ENCODE measurements at regions not wholly inside any gene's neighbourhood (a gene's known extent, or its start where the extent isn't known, plus 50 kb on each side); places are given as distances from the start of the nearest gene placed in this dataset.
"Not testable (repeated sequence)": the region's sequence is repeated elsewhere in the genome, so short reads cannot be mapped to it uniquely, and the experiment has no call there.

DNA sequence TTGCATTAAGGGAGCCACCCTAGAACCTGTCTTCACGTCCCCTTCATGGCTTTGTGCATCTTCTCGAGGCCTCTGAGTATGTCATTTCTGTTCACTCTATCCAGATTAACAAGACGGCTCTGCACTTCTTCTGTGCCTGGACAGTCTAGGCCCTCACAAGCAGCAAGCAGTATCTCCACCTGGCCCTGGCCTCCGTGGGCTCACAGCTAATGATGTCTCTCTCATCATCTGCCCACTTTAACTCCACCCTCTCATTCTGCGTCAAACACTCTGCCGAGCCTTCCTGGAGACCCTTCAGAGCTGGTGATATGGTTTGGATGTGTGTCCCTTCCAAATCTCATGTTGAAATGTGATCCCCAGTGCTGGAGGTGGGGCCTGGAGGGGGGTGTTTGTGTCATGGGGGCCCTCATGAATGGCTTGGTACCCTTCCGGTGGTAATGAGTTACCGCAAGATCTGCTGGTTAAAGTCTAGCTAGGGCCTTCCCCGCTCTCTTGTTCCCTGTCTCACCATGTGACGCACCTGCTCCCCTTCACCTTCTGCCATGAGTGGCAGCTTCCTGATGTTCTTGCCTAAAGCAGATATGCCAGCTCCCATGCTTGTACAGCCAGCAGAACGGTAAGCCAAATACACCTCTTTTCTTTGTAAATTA is 132.5 kb upstream of the ID2 start:
- H3K27ac Mint-ChIP-seq, result no peak overlapping the region
- H3K4me3 Mint-ChIP-seq, result no peak overlapping the region
- peaks cover 53% of the 10 kb centered on the region for H3K4me1 Mint-ChIP-seq (ENCODE audit: low read depth)
- H3K9me3 Mint-ChIP-seq, result no peaks in the 10 kb centered on the region
- H3K36me3 Mint-ChIP-seq (ENCODE audit: low read depth), result no peaks in the 10 kb centered on the region
- H3K27me3 Mint-ChIP-seq, result no peaks in the 10 kb centered on the region
- peak; percentile 9 for DNase-seq

GRCh38 chr2:8549942-8550341 is 131.9 kb upstream of the ID2 start:
- Mint-ChIP-seq H3K27me3 (no peaks in the 10 kb centered on the region), H3K9me3 (no peaks in the 10 kb centered on the region), H3K4me3 (no peak overlapping the region), H3K4me1 (ENCODE audit: low read depth) (peaks cover 47% of the 10 kb centered on the region), H3K36me3 (ENCODE audit: low read depth) (no peaks in the 10 kb centered on the region), H3K27ac (no peak overlapping the region)
- no peak for DNase-seq

DNA sequence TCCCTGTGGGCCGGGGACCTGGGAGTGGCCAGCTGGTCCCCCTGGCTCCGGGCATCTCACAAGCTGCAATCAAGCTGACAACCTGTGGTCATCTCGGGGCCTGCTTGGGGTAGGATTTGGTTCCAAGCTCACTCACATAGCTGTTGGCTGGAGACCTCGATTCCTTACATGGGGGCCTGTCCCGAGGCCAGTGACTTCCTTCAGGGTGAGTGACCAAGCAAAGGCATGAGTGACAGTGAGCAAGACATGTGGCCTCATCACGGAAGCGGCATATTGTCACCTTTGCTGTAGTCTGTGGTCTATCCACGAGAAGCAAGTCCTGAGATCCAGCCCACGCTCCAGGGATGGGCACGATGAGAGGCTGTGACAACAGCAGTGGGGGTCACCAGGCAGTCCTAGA is 131.4 kb upstream of the ID2 start:
- Mint-ChIP-seq H3K4me1 (ENCODE audit: low read depth) (peaks cover 42% of the 10 kb centered on the region), H3K9me3 (peaks cover 3% of the 10 kb centered on the region), H3K27ac (no peak overlapping the region), H3K36me3 (ENCODE audit: low read depth) (no peaks in the 10 kb centered on the region), H3K4me3 (no peak overlapping the region), H3K27me3 (no peaks in the 10 kb centered on the region)
- DNase-seq, result no peak

DNA sequence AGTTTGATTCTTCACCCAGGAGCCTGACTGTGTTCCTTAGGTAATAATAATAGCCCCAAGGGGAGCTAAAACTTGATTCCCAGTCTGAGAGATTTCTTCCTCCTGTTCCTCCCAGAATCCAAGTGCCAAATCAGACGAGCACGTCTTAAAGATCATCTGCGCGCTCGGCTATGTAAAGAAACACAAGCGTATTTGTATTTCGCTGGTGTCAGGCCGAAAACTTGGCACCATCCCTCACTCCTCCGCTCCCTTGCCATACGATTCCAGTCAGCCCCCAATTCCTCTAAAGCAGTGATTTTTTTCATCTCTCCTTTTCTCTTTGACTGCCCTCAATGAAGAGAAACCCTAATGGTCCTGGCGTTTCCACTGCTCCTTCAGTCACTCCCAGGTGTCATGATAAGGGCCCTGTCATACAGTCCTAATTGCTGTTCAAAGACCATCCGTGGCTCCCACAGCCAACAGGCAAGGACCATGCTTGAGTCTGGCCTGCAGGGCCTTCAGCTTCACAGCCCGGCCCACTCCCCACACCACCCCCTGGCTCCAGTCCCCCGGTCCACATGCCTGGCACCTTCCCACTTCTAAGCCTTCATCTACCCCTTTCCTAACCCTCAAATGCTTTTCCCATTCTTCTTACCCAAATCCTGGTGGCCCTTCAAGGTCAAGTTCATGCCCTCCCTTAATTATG is 130.8 kb upstream of the ID2 start:
- Mint-ChIP-seq H3K4me3 (no peak overlapping the region), H3K9me3 (peaks cover 3% of the 10 kb centered on the region), H3K4me1 (ENCODE audit: low read depth) (peaks cover 36% of the 10 kb centered on the region), H3K27ac (no peak overlapping the region), H3K36me3 (ENCODE audit: low read depth) (no peaks in the 10 kb centered on the region), H3K27me3 (no peaks in the 10 kb centered on the region)
- DNase-seq, result no peak

DNA sequence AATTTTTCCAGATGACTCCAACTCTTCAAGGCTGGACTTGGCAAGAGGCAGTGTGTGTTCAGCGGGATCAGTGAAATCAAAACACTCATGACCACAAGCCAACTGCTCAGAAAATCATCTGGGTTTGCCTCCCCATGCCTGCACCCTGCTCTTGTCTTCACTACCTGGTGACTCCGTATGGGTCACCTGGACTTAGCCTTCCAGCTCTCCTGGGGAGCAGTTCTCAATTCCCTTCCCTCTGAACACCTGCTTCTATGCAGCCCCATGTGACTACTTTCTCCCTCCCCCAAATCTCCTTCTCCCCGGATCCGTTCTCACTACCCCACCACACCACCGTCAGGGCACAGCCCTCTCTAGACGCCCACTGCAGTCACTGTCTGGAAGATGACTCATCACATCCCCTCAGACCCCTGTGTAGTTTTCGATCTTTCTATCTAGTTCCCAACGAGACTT is 130.2 kb upstream of the ID2 start:
- Mint-ChIP-seq H3K36me3 (ENCODE audit: low read depth) (no peaks in the 10 kb centered on the region), H3K4me1 (ENCODE audit: low read depth) (peaks cover 30% of the 10 kb centered on the region), H3K27ac (peak overlapping the region; percentile 5), H3K9me3 (peaks cover 3% of the 10 kb centered on the region), H3K4me3 (no peak overlapping the region), H3K27me3 (no peaks in the 10 kb centered on the region)
- DNase-seq, result no peak

DNA sequence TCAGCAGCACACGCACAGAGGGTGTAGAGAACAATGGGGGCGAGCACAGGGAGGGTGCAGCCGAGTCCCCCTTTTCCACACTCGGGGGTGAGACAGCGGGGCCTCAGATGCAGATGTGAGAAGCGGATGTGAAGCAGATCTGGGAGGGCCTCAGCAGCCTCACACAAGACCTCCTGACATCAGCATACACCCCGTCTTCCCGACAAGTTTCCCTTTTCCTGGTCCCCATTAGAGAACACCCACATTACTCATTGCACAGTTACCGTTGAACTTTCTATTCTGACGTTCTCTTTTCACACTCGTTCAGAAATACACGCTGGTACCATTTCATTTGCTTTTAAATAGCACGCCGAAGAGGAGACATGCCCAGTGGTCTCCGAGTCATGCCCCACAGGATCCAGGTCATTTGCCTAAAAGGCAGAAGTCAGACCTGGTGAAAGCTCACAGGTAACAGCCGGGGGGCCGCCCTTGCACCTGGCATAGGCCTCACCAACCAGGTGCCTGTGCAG is 129.5 kb upstream of the ID2 start:
- H3K36me3 Mint-ChIP-seq (ENCODE audit: low read depth), result no peaks in the 10 kb centered on the region
- H3K9me3 Mint-ChIP-seq, result peaks cover 3% of the 10 kb centered on the region
- no peaks in the 10 kb centered on the region for H3K27me3 Mint-ChIP-seq
- H3K4me1 Mint-ChIP-seq (ENCODE audit: low read depth), result peaks cover 23% of the 10 kb centered on the region
- H3K27ac Mint-ChIP-seq, result peak overlapping the region; percentile 5
- no peak overlapping the region for H3K4me3 Mint-ChIP-seq
- no peak for DNase-seq

DNA sequence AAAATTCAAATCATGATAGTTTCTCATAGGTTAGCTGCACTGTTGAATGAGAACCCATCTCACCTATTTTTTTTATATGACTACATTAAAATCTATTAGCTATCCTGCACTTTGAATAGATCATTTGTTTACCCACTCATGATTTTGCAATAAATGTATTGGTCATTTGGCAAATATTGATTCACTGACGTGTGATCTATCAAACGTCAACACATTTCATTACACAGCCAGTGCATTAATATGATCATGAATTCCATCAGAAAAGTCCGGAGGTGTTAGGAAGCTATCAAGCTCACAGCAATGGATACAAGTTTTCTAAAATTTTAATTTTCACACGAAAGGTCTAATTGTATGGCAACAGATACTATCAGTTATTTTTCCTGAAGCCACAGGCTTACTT is 128.2 kb upstream of the ID2 start:
- no peaks in the 10 kb centered on the region for H3K27me3 Mint-ChIP-seq
- H3K27ac Mint-ChIP-seq, result no peak overlapping the region
- H3K4me3 Mint-ChIP-seq, result no peak overlapping the region

GRCh38 chr2:8554296-8554806 is 127.5 kb upstream of the ID2 start:
- H3K36me3 Mint-ChIP-seq (ENCODE audit: low read depth), result no peaks in the 10 kb centered on the region
- peaks cover 14% of the 10 kb centered on the region for H3K9me3 Mint-ChIP-seq
- no peak for DNase-seq
- no peaks in the 10 kb centered on the region for H3K27me3 Mint-ChIP-seq
- H3K4me3 Mint-ChIP-seq, result no peak overlapping the region
- peaks cover 17% of the 10 kb centered on the region for H3K4me1 Mint-ChIP-seq (ENCODE audit: low read depth)
- no peak overlapping the region for H3K27ac Mint-ChIP-seq

More for the DNA sequence above, 128.2 kb upstream of the ID2 start:
- peaks cover 17% of the 10 kb centered on the region for H3K4me1 Mint-ChIP-seq (ENCODE audit: low read depth)
- no peaks in the 10 kb centered on the region for H3K36me3 Mint-ChIP-seq (ENCODE audit: low read depth)
- H3K9me3 Mint-ChIP-seq, result peaks cover 9% of the 10 kb centered on the region
- no peak for DNase-seq

DNA sequence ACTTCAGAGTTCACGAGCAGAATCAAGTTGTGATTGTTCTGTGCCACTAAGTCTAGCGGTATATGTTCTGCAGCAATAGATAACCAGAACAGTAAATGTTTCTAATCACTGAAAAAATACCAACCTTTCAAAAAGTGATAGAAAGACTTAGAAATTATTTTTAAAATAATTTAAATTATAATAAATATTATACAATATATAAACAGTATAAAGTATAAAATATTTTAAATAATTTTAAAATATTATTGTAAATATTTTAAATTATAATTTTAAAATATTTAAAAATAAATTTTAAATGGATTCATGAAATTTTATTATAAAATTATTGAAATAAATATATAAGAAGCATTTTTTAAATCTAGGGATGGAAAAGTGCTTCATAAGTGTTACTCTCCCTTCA is 126.3 kb upstream of the ID2 start:
- Mint-ChIP-seq H3K9me3 (peaks cover 17% of the 10 kb centered on the region), H3K27ac (no peak overlapping the region), H3K4me3 (no peak overlapping the region), H3K36me3 (ENCODE audit: low read depth) (no peaks in the 10 kb centered on the region), H3K4me1 (ENCODE audit: low read depth) (peaks cover 17% of the 10 kb centered on the region), H3K27me3 (no peaks in the 10 kb centered on the region)
- no peak for DNase-seq

DNA sequence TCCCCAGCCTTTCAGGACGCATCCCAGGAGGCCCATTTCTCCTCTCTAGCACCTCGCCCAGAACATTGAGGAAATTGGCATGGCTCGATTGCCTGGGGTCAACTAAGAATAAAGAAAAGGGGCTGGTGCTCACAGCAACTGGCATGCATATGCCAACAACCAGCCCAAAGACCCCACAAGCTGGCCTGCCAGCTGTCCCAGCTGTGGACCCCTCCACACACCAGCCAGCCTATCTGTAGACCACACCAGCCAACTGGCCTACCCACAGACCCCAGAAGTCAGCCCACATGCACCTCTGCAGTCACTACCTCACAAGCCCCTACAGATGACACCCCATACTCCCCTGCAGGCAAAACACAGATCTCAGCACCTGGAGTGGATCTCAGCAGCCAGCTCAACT is 123.8 kb upstream of the ID2 start:
- H3K27me3 Mint-ChIP-seq, result no peaks in the 10 kb centered on the region
- no peak for DNase-seq

GRCh38 chr2:8558956-8559355 is 122.9 kb upstream of the ID2 start:
- Mint-ChIP-seq H3K27me3 (no peaks in the 10 kb centered on the region), H3K36me3 (ENCODE audit: low read depth) (no peaks in the 10 kb centered on the region), H3K9me3 (peaks cover 28% of the 10 kb centered on the region), H3K27ac (no peak overlapping the region), H3K4me1 (ENCODE audit: low read depth) (peaks cover 1% of the 10 kb centered on the region), H3K4me3 (no peak overlapping the region)
- no peak for DNase-seq

More for the DNA sequence above, 123.8 kb upstream of the ID2 start:
- no peak overlapping the region for H3K4me3 Mint-ChIP-seq
- H3K4me1 Mint-ChIP-seq (ENCODE audit: low read depth), result no peaks in the 10 kb centered on the region
- peaks cover 28% of the 10 kb centered on the region for H3K9me3 Mint-ChIP-seq
- no peak overlapping the region for H3K27ac Mint-ChIP-seq
- H3K36me3 Mint-ChIP-seq (ENCODE audit: low read depth), result no peaks in the 10 kb centered on the region

DNA sequence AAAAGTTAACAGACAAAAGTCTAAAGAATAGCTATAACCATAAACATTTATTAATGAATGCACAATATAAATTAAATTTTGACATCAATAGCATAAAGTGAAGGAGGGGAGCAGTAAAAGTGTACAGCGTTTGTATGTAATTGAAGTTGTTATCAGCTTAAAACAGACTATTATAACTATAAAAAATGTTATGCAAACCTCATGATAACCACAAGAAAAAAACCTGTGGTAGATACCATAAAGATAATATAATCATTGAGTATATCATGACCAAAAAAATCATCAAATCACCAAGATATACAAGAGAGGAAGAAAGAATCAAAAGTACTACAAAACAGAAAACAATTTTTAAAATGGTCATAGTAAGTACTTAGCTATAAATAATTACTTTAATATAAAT is 122.1 kb upstream of the ID2 start:
- H3K27me3 Mint-ChIP-seq, result no peaks in the 10 kb centered on the region
- no peak for DNase-seq
- H3K4me1 Mint-ChIP-seq (ENCODE audit: low read depth), result peaks cover 1% of the 10 kb centered on the region
- H3K9me3 Mint-ChIP-seq, result peaks cover 28% of the 10 kb centered on the region
- no peak overlapping the region for H3K4me3 Mint-ChIP-seq
- H3K27ac Mint-ChIP-seq, result no peak overlapping the region
- no peaks in the 10 kb centered on the region for H3K36me3 Mint-ChIP-seq (ENCODE audit: low read depth)

- H3K27ac Mint-ChIP-seq; H3K36me3 Mint-ChIP-seq (ENCODE audit: low read depth); H3K4me3 Mint-ChIP-seq; DNase-seq; H3K4me1 Mint-ChIP-seq (ENCODE audit: low read depth); H3K27me3 Mint-ChIP-seq: not testable (repeated sequence)
- peaks cover 25% of the 10 kb centered on the region for H3K9me3 Mint-ChIP-seq
Measured at GRCh38 chr2:8561692-8562091, 120.2 kb upstream of the ID2 start.

GRCh38 chr2:8563814-8564474 is 117.9 kb upstream of the ID2 start:
- Mint-ChIP-seq H3K27ac (no peak overlapping the region), H3K36me3 (ENCODE audit: low read depth) (no peaks in the 10 kb centered on the region), H3K9me3 (peaks cover 16% of the 10 kb centered on the region), H3K27me3 (no peaks in the 10 kb centered on the region), H3K4me1 (ENCODE audit: low read depth) (peaks cover 1% of the 10 kb centered on the region), H3K4me3 (no peak overlapping the region)
- DNase-seq, result no peak

DNA sequence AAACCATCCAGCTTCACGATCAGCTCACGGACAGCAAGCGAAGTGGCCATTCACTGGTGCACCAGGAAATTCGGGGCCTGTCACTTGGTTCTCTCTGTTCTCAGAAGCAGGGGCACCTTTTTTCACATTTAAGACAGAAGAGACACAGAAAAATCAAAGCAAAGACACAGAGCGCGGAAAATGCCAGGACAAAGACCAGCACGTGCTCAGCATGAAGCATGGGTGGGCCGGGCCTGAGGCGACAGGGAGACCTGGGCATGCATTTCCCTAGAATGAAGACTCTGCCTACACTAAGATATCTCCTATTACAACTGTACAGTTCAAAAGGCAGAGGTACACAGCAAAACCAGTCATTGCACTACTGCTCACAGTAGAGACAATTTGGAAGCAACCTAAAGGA is 117.4 kb upstream of the ID2 start:
- Mint-ChIP-seq H3K36me3 (ENCODE audit: low read depth) (no peaks in the 10 kb centered on the region), H3K27ac (no peak overlapping the region), H3K9me3 (peaks cover 14% of the 10 kb centered on the region), H3K4me1 (ENCODE audit: low read depth) (peaks cover 1% of the 10 kb centered on the region), H3K4me3 (no peak overlapping the region), H3K27me3 (no peaks in the 10 kb centered on the region)
- no peak for DNase-seq

Data from activated T-cell treated with anti-CD3 and anti-CD28 coated beads, Interleukin-2, amount 50 U/mL, for 24 hours (primary cell).